ENCODE measurements at regions not wholly inside any gene's neighbourhood (a gene's known extent, or its start where the extent isn't known, plus 50 kb on each side); places are given as distances from the start of the nearest gene placed in this dataset.
A peak's percentile ranks its signal among the peaks of the same experiment; 100 is the strongest.

- DNase-seq, result no peak
These were observed 148.9 kb downstream of the RMI1 start for GRCh38 chr9:84129529-84129928.

- DNase-seq, result no peak
These were observed 155.7 kb downstream of the RMI1 start for GRCh38 chr9:84136119-84136868.

- DNase-seq, result no peak
These were observed 157.4 kb downstream of the RMI1 start for GRCh38 chr9:84137968-84138367.

DNA sequence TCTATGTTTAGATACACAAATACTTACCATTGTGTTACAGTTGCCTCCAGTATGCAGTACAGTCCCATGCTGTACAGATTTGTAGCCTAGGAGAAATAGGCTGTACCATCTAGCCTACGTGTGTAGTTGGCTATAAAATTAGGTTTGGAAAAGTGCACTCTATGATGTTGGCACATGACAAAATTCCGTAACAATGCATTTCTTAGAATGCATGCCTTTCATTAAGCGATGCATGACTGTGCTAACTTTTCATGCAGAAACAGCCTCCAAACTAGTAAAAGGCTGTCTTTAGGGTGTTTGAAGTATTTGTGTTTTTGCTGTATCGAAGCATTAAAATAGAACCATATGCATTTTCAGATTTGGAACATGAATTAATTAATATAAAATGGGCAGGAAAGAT is 157.9 kb downstream of the RMI1 start:
- no peak for DNase-seq

GRCh38 chr9:84139296-84140070 is 158.9 kb downstream of the RMI1 start:
- peak in 9 of 14 donors; percentile 11 to 52 (median 26) for DNase-seq

- peak in 2 of 14 donors; percentile 5 to 12 for DNase-seq
These were observed 160.0 kb downstream of the RMI1 start for GRCh38 chr9:84140535-84141101.

- peak in 1 of 14 donors; percentile 42 for DNase-seq
These were observed 161.3 kb downstream of the RMI1 start for GRCh38 chr9:84141741-84142370.

DNA sequence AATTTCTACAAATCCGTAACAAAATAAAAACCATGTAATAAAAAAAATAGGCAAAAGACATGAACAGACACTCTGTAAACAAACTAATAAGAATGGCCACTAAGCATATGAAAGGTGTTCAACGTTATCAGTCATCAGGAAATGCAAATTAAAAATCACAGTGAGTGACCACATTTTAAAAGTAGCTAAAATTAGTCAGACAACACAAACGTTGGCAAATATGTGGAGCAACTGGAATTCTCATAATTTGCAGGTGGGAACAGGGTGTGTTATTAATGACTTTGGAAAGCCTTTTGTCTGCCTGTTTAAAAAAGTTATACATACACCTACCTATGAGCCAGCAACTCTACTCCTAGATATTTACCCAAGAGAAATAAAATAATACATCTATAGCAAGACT is 164.4 kb downstream of the RMI1 start:
- no peak for DNase-seq

- no peak for DNase-seq
These were observed 165.2 kb downstream of the RMI1 start for GRCh38 chr9:84145780-84146179.

GRCh38 chr9:84146893-84147710 is 166.5 kb downstream of the RMI1 start:
- no peak for DNase-seq

DNA sequence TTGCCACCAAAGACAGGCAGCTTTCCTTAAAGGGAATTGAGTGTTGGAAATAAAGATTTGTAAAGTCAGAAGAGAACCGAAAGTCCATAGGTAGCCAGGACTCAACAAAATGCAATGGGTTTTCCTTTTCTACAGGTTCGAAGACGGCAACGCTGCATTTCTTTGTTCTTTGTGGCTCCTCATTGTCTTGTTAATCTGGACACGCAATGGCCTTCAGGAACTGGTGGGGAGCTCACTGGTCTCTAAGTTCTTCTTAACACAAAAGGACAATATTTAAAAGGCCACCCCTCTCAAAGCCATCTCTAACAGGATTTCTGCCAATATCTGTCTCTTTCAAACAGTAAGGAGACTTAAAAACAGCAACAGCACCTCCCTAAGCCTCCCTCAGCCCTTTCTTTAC is 170.6 kb downstream of the RMI1 start:
- no peak for DNase-seq

DNA sequence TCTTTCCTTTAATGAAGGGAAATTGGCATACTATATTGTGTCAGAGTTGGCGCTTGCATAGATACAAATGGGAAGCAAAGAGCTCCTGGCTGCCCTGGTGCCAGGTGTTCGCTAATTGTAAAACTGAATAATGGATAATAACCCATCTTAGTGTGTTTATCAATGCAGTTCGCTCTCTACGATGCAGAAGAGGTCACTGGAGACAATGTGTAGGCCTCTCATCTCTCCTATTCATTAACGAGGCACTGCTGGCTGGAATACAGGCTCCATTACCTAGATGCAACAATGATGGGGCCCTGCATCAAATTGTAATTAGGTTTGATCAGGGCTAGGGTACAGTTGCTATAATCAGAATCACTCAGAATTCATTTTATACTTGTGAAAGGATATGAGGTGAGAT is 171.0 kb downstream of the RMI1 start:
- DNase-seq, result no peak

DNA sequence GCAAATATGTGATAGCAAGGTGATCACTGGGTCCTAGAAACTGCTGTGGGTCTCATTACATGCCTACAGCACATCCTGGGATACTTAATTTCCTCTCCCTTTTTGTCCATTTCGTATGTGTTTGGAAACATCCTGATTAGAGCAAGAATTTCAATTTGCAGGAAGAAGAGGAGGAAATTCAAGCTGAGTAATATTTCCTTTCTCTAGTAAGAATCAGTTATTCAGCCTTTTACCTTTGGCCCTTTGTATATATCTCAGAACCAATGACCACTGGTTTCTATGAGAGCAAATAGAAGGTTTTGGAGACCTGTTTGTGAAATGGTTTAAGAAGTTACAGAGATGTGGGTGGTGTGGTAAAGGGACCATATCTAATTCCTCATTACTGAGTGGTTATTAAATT is 171.6 kb downstream of the RMI1 start:
- no peak for DNase-seq

GRCh38 chr9:84153885-84154284 is 173.3 kb downstream of the RMI1 start:
- no peak for DNase-seq

DNA sequence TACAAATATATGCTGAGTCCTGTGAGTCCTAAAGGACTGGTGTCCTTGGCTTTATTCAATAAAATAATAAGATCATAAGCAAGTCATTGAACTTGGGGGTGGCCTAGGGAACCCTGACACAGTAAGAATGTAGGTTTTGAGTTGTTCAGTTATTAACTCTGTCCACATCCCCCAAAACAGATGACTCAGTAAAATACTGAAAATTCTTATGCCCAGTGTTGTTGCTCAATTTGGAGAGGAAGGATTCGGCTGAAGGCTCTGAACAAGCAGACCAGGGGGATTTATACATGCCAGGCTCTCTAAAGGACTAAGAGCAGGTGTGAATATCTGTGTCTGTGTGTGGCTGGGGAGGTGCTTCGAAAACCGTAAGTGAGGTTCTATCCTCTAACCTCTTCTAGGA is 173.7 kb downstream of the RMI1 start:
- DNase-seq, result no peak

- no peak for DNase-seq
These were observed 177.4 kb downstream of the SLC28A3 start for GRCh38 chr9:84163052-84163650.

DNA sequence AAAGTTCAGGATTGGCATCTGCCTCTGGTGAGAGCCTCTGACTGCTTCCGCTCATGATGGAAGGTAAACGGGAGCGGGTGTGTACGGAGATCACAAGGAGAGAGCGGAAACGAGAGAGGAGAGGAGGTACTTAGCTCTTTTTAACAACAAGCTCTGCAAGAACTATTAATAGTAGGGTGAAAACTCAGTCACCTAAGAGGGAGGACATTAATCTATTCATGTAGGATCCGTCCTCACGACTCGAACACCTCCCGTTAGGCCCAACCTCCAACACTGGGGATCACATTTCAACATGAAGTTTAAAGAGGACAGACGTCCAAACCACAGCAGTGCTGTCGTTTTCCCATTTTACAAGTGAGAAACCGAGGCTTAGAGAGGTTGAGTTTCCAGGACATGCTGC is 173.7 kb downstream of the SLC28A3 start:
- DNase-seq, result no peak

DNA sequence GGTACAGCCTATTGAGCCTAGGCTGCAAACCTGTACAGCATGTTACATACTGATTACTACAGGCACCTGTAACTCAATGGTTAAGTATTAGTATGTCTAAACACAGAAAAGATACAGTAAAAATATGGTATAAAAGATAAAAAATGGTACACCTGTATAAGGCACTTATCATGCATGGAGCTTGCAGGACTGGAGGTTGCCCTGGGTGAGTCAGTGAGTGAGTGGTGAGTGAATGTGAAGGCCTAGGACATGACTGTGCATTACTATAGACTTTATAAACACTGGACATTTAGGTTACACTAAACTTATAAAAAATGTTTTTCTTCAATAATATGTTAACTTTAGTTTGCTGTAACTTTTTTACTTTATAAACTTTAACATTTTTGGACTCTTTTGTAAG is 171.3 kb downstream of the SLC28A3 start:
- DNase-seq, result no peak

- peak in 4 of 14 donors; percentile 27 to 100 (median 73) for DNase-seq
These were observed 169.9 kb downstream of the SLC28A3 start for GRCh38 chr9:84170521-84171141.

DNA sequence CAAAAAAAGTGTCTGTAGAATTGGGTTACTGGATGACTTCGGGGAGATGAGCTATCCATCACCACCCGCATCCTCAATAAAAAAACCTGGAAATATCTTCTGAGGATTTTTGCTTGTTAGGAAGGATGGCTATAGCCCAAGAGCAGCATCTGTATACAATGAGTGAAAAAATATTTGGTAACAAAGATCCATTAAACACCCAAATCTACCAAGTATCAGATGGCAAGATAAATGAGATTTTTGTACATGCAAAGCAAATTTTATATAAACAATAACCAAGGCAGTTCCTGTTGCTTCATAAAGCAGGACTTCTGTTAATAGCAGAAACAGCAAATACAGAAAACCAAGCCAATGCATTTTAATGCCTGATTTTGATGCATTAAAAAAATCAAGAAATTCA is 166.6 kb downstream of the SLC28A3 start:
- DNase-seq, result no peak

GRCh38 chr9:84174486-84174885 is 166.1 kb downstream of the SLC28A3 start:
- DNase-seq, result no peak

Measured in C1 segment of cervical spinal cord (tissue), 14 donors.